Coronary artery (tissue), 2 donors: ENCODE measurements at regions not wholly inside any gene's neighbourhood (a gene's known extent, or its start where the extent isn't known, plus 50 kb on each side); places are given as distances from the start of the nearest gene placed in this dataset.

Source experiments
- DNase-seq: peaks from one replicate; pipeline ENCODE4 v3.0.0-alpha.2; 2017; ENCODE audit warnings: low spot score
- H3K27ac ChIP-seq, 2 donors: fragments of 200-600 bp; sonication (generic); one replicate each; pipeline ENCODE4 v1.5.1; 2016 to 2019
- H3K4me3 ChIP-seq: fragments of 200-600 bp; sonication (generic); 2 replicates; pipeline ENCODE4 v1.5.1; 2016; ENCODE audit warnings: mild to moderate bottlenecking, moderate library complexity
- TF ChIP-seq, protein P1 (sequence below): fragments of 200-600 bp; sonication (generic); IDR thresholded peaks from one replicate; pipeline ENCODE4 v1.5.1; 2019; ENCODE audit warnings: antibody characterized with exemption

DNA sequence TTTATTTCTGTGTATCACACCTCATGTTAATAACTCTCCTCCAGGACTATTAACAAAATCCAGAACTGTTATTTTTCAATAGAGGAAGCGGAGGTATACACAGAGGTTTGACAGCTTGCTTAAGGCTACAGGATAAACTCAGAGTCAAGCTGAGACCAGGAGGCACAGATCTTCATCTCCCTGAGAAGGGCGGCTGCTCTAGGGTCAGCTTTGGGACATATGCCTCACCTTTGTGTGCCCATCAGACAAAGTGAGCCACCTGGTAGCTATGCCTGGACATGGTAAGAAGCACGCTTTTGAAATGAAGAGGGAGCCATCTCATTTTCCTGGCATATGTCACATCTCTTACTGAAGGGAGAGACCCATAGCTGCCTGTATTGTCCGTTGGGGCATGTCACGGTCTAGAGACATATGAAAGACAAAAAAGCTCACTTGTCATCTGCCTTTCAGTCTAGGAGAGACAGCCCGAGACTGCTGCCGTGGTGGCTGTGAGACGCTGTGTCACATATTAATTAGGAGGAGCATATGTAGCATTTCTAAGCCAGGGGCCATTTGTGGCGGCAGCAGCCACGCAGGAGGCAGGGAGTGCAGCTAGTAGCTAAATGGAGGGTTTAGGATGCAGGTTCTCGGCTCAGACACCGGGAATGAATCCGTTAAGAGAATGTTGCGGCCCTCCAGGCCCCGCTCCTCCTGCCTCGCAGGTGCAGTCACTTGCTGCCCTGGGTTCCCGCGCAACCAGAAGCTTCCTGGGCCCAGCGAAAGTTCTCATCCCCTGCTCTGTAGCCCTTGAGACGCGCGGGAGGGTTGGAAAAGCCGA lies 161.3 kb upstream of the C1orf21 start:
- no peak overlapping the region for H3K27ac ChIP-seq
- H3K4me3 ChIP-seq = no peak overlapping the region
- TF ChIP-seq, protein P1, sequence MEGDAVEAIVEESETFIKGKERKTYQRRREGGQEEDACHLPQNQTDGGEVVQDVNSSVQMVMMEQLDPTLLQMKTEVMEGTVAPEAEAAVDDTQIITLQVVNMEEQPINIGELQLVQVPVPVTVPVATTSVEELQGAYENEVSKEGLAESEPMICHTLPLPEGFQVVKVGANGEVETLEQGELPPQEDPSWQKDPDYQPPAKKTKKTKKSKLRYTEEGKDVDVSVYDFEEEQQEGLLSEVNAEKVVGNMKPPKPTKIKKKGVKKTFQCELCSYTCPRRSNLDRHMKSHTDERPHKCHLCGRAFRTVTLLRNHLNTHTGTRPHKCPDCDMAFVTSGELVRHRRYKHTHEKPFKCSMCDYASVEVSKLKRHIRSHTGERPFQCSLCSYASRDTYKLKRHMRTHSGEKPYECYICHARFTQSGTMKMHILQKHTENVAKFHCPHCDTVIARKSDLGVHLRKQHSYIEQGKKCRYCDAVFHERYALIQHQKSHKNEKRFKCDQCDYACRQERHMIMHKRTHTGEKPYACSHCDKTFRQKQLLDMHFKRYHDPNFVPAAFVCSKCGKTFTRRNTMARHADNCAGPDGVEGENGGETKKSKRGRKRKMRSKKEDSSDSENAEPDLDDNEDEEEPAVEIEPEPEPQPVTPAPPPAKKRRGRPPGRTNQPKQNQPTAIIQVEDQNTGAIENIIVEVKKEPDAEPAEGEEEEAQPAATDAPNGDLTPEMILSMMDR = no peak
- DNase-seq = no peak

DNA sequence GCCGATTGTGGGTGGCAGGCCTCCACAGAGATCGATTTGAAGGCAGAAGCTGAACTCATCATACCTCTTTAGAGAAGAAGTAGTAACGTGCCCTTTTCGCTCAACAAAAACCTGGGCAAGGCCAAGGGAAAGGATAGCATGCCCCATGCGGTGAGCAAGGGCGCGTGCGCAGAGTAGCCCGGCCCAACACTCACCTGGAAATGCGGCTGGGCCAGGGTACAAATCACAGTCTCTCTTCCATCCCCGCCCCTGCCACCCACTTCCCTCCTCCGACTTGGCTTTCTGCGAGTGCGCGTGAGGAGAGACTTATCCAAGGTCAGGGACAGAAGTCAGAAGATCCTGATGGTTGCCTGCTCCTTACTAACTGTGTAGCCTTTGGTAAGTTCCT lies 160.7 kb upstream of the C1orf21 start:
- TF ChIP-seq, protein P1 = no peak
- no peak overlapping the region for H3K4me3 ChIP-seq
- no peak overlapping the region for H3K27ac ChIP-seq
- no peak for DNase-seq

DNA sequence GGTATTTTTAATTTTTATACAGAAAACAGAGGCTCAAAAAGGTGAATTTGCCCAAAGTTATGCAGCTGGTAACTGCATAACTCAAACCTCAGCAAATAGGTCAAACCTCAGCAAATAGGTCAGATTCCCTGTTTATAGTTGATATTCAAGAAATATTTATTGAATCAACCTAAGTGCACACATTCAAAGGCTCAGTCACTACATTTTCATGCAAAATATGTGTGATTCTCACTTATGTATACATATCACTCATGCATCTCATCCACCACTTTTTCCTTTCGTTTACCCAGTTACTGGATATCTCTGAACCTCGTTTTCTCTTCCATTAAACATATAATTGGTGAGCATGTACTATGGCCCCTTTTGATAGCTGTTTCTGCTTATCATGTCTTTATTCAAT lies 158.3 kb upstream of the C1orf21 start:
- Histone ChIP-seq H3K4me3 (no peak overlapping the region), H3K27ac (no peak overlapping the region)
- TF ChIP-seq, protein P1 = no peak
- DNase-seq = no peak

DNA sequence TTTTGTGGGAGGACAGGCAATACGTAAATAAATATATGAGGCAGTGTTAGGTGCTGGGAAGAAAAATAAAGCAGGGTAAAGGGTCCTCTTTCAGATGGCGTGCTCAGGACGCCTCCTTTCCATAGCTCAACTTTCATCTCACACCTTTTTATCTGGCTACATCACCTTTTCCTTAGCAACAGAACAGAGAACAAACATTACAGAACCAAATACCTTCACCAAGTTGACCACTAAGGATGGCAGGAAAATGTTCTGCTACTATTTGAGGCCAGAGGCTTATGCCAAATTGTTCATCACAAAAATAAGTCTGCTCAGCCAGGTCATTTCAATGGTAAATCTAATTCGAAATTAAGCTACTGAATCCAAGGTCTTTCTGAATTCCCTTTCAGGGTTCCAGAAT lies 149.2 kb upstream of the C1orf21 start:
- no peak overlapping the region for H3K4me3 ChIP-seq
- no peak overlapping the region for H3K27ac ChIP-seq
- TF ChIP-seq, protein P1 = no peak
- DNase-seq = no peak

GRCh38 chr1:184241446-184241845 lies 145.4 kb upstream of the C1orf21 start:
- H3K4me3 ChIP-seq = no peak overlapping the region
- no peak for DNase-seq
- no peak overlapping the region for H3K27ac ChIP-seq
- TF ChIP-seq, protein P1 = no peak

GRCh38 chr1:184242507-184242943 lies 144.3 kb upstream of the C1orf21 start:
- DNase-seq = no peak

More at GRCh38 chr1:184242507-184242943, 144.3 kb upstream of the C1orf21 start:
- no peak overlapping the region for H3K4me3 ChIP-seq
- TF ChIP-seq, protein P1 = no peak
- no peak overlapping the region for H3K27ac ChIP-seq
